RPMI8226 (cell line): ENCODE measurements at regions not wholly inside any gene's neighbourhood (a gene's known extent, or its start where the extent isn't known, plus 50 kb on each side); places are given as distances from the start of the nearest gene placed in this dataset.
"Not testable (repeated sequence)": the region's sequence is repeated elsewhere in the genome, so short reads cannot be mapped to it uniquely, and the experiment has no call there.

Experiments used
- DNase-seq: peaks from one replicate; pipeline ENCODE4 v3.0.0-alpha.2; 2015

DNA sequence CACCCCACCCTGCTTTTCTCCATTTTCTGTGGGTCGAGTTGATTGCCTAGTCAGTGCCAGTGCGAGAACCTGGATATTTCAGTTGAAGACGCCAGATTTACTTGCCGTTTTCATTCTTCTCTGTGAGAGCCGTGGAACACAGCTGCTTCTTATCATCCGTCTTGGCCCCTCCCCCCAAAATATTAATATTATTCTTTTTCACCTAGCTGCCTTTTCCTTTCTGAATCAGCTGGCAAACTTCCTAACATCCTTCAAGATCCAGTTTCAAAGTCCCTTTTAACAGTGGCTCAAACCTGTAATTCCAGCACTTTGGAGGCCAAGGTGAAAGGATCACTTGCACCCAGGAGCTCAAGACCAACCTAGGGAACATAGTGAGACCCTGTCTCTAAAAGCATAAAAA is 117.1 kb upstream of the RASA1 start:
- DNase-seq, result no peak

DNA sequence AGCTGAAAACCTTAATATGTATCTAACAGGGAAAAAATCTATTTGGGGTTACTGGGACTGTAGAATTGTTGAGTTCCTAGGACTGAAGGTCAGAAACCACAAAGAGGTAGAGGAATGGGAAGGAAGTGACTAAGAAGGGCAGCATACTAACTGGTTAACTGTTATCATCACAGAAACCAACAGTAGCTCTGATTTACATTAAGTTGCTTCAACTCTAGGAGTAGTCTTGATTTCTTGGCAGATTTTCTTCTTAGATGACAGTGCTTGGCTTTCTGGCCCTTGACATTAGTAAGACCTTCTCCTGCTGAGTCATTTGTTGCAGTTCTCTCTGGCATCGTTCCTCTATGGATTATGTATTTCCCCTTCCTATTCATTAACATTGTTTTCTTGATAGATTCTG is 116.1 kb upstream of the RASA1 start:
- DNase-seq, result no peak

DNA sequence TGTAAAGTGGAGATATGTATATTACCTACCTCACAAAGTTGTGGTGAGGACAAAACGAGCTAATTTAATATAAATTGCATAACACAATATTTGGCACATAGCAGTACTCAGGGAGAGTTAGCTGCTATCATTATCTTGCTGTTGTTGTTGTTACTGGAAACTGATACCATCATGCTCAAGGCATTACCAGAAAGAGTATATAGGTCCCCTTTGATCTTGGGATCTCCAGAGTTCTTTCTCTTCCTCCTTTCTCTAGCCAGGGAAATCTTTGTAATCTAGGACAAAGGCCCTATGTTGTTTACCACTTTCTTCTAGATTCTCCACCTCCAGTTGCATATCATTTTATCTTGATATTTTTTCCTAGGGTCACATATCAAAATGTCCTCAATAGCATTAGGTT is 114.8 kb upstream of the RASA1 start:
- DNase-seq, result no peak

DNA sequence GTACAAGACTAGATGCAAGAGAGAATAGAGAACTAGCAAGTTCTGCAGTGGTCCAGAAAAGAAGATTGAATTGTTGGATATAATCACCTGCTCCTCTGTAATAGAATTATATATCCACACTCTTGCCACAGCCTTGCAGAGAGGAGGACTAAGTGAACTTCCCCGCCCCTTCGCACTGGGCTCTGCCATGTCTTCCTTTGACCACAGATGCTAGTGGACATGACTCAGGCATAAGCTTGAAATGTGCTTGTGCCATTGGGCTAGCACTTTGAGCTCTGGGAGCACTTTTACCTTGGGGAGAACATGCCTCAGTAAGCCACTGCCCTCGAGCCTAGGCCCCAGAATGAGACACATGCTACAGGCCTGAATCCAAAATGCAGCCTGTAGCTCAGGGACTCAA is 113.5 kb upstream of the RASA1 start:
- DNase-seq, result no peak

DNA sequence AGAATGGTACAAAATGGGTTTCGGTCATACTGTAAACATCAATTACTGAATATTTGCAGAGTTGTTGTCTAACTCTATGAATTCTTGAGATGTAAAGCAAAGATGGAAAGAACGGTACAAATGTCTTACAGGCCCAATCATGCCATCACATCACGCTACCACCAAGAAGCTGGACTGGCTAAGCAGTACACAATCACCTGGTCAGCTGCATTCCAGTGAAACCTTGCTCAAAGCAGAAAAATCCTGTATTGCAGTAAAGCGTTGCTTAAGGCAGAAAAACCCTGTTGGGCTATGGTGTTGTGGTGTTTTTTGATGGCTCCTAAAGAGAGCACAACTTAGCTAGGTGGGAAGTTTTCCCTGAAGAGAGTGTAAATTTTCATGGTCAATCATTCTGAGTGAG is 112.6 kb upstream of the RASA1 start:
- DNase-seq, result no peak

DNA sequence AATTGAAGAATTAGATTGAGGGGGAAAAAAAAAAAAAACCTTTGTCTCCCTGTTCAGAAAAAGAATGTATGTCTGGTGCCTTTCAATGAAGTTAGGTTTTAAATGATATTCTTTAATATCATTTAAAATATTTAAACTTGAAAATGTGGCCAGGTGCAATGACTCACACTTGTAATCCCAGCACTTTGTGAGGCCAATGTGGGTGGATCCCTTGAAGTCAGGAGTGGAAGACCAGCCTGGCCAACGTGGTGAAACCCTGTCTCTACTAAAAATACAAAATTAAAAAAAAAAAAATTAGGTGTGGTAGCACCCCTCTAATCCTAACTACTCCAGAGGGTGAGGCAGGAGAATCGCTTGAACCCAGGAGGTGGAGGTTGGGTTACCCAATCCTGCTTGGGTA is 111.1 kb upstream of the RASA1 start:
- no peak for DNase-seq

DNA sequence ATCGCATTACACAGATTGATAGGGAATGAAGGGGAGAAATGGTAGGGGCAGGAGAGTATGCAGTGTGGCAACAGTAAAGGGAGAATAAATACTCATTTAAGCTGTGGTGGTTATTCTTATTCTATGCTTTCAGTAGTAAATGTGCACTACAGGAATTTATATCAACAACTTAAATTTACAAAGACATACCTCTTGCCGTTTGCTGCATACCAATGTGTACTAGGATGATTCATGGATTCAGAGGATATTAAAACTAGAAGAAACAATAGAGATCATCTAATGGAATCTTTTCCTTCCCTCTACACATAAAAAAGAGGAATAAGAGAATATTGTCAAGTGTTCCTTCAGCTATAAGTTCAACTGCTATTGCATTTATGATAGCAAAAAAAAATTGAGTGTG is 103.3 kb upstream of the RASA1 start:
- DNase-seq, result no peak

DNA sequence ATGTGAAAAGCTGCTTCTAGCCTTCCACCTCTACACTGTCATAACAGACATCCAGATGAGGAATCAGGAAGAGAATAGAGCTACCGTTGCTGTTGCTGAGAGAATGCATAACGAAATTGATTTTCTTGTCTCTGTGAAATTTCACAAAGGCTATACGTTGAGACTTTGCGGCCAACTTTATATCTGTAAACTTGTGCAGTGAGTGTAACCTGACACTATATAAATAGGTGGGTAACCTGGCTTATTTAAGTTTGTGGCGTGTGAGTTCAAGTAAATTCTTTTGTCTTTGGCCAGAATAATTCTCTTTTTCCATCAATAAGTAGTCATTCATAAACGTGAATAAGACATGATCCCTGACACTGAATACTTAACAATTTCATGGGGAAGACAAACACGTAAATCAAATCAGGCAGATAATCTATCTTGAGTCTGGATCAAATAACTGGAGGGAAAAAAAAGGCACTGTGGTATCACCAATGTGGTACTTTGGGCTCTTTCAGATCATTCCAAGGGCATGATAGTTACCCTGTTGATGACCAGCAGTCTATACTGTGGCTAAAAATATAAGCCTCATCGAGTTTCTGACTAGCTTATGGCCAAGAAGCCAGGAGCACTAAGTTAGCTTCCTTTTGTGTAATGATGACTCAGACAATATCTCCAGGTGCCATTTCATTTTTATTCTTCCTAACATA is 98.2 kb upstream of the RASA1 start:
- DNase-seq, result peak; percentile 49

DNA sequence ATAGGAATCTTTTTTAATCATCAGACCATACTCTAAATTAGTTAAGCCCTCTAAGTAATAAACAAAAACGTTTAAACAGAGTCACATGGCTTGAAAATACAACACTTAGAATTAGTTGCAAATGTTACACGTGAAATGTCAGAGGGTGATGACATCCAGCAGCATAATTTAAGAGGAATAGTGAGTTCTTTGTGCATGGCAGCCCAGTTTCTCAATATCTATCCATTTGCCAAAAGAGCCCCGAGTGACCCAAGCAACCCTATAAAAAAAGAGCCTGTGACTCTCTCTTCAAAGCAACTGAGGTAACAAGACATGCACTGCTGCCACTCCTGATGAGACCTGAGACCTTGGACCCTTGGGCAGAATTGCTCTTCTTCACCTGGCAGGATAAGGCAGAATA is 96.9 kb upstream of the RASA1 start:
- no peak for DNase-seq

DNA sequence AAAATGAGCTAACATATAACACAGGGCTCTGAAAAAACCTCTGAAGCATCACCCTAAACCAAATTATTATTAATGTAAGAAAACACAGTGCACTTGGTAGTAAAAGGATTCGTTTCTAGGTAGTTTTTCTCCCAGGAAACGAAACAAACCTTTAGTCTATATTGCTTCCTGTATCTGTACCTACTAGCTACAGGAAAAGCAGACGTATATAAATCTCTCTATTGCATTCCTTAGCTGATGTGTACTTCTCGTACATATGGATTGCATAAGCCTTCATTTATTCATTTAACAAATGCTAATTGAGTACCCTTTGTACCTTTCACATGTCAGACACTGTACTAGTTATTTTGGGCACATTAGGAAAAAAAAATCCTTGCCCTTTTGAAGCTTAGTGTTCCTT is 85.0 kb upstream of the RASA1 start:
- no peak for DNase-seq

DNA sequence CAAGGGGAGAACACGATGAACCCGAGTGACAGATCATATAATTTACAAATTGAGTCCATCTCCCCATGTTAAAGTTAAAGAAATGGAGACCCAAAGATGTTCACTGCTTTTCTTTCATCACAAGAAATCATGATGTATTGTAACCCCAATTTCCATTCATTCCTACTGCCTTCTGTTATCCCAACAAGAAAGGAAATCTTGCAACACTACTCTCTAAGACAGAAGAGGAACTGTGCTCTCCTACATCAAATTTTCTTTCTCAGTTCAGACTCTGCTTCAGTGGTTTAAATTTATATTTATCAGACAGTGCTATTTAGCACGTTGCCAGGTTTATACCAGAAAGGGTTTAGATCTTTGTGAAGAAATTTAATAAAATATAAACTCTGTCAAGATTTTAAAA is 83.8 kb upstream of the RASA1 start:
- DNase-seq, result no peak

DNA sequence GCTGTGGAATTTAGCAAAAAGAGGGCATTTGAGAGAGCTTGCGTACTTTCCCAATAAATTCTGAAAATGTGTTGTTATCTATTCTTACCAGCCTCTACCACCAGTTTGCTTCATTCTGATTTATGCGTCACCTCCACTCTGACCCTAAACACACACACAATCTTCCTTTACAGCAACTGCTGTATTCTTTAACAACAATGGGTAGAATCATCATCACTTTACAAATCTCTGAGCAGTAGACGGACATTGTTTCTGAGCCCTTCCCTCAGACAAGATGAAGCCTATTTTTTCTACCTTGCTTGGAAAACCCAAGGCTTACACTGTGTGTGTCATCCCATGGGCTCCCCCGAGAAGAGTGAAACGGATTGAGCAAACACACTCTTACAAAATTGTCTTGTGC is 83.1 kb upstream of the RASA1 start:
- DNase-seq, result no peak

DNA sequence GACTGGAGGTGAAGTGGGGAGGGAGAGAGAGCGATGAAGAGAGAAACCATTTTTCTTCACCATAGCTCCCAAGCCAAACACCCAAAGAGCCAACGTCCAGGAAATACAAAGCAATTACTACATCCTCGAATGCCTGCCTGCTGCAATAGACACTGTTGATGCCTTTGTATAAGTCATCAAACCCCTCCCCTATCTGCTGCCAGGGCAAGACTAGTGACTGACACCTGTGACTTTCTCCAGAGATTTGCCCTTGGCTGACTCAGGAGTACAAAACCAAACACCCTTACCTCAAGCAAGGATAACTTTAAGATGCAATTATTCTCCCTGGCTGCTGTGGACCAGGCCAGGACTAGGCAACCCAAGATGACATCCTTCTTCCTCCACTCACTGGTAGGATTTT is 81.8 kb upstream of the RASA1 start:
- DNase-seq, result peak; percentile 16

DNA sequence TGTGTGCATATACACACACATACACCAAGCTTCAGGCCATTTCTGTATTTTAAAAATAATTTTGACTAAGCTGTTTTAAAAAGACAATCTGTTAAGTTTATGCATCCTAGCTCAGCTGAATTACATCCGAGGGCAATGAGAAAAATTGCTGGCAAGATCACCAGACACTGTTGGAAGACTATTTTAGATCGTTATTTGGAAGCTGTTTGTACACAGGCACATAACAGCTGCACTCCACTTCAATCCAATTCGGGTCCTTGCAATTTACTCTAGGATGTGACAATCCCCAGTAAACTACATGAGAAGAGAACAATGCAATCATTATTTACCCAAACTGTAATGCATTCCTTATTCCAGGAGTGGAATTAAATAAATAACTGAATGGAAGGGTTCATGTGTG is 79.3 kb upstream of the RASA1 start:
- no peak for DNase-seq

DNA sequence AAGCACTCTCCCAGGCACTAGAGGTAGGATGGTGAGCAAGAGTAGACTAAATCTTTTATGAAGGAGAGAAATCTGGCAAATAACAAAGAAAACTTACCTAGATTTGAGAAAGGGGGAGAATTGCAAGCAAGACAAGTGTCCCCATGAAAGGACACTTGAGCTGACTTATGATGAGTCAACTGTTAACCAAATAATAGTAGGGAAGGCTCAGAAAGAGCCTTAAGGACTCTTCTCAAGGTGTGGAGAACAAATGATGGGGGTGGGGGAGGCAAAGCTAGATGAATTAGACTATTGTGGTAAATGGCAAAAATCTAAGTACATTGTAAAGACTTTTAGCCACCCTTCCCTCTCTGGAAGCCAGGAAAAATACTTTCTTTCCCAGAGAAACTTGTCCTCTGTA is 77.6 kb upstream of the RASA1 start:
- DNase-seq, result no peak

DNA sequence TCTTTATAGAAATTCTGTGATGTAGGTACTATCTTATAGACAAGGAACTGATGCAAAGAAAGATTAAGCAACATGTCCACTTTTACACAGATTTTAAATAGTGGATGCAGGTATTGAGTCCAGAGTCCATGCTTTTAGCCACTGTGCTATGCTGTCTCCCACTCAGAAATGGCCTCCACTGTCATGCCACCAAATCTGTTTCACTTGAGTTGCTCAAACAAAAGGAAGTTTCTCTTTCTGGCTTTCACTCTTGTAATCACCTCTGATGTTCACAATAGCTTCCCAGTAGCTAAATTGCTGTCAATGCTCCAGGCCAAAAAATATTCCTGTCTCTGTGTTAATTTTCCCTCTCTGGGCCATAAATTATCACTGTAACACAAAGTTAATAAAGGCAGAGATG is 77.0 kb upstream of the RASA1 start:
- DNase-seq, result no peak

DNA sequence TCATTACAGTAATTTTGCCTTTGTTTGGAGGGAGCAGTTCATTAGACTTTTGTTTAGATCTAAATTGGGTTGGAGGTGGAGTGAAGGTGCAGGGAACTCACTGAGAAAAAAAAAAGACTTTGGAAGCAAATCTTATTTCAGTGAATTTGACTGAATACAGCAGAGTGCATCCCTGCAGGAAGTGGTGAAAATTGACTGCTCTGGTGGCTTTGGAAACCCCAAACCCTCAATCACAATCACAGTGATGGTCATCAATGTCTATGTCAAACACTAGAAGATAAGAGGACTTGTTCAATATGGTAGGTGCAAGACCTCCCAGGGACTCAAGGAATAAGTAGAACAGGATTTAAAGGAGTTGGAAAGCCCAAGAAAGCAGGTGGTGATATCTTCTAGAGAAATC is 76.0 kb upstream of the RASA1 start:
- DNase-seq, result no peak

DNA sequence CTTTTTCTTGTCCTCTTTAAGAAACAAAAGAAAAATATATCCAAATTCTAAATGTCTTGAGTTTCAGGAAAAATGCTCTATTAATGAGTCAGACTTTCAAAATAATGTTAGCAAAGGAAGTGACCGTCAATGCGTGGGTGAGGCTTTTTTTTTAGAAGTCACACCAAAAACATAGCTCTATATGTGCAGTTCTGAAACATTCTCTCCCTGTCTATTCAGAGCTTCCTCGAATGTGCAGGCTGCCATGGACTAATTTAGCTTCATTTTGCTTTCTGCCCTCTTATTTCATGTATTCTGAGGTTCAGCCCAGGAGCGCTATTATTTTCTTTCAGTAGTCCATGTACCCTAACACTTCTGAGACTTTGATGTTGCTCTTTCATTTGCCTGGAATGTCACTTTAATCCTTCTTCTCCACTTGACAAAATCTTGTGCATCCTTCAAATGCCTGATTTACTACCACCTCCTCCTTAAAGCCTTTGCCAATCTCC is 72.5 kb upstream of the RASA1 start:
- no peak for DNase-seq

DNA sequence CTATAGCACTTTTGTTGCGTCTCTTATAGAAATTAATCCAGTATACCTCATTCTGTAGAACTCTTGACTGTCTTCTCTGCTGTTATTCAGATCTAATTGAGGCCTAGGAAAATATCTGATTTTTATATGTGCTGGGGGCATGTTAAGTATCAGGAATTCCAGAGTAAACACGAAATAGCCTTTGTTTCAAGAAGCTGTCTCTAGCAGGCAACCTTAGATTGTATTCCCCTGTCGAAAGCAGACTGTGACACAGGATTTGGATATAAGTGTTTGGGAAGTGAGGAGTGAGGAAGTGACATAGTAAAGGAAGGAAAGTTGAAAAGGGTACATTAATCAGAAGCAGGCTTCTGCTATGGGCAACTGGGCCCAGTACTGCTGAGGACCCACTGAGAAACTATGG is 72.1 kb upstream of the RASA1 start:
- DNase-seq, result no peak

DNA sequence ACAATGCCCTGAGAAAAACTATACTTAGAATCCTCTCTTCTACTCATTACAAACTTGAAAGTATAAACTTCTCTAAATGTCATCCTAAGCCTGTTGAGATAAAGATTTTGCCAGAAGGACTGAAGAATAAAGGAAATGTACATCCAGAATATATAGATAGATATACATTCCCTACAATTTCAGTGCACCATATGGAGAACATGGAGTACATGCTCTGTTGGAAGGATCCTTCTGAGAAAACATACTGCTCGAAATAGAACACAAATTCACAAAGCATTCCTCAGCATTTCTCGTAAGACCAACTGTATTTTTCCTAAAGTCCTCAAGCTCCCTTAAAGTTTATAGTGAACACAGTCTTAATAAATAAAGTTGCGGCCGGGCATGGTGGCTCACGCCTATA is 69.7 kb upstream of the RASA1 start:
- no peak for DNase-seq

DNA sequence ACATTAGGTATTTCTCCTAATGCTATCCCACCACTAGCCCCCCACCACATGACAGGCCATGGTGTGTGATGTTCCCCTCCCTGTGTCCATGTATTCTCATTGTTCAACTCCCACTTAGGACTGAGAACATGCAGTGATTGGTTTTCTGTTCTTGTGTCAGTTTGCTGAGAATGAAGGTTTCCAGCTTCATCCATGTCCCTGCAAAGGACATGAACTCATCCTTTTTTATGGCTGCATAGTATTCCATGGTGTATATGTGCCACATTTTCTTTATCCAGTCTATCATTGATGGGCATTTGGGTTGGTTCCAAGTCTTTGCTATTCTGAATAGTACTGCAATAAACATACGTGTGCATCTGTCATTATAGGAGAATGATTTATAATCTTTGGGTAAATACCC is 68.4 kb upstream of the RASA1 start:
- DNase-seq, result not testable (repeated sequence)

DNA sequence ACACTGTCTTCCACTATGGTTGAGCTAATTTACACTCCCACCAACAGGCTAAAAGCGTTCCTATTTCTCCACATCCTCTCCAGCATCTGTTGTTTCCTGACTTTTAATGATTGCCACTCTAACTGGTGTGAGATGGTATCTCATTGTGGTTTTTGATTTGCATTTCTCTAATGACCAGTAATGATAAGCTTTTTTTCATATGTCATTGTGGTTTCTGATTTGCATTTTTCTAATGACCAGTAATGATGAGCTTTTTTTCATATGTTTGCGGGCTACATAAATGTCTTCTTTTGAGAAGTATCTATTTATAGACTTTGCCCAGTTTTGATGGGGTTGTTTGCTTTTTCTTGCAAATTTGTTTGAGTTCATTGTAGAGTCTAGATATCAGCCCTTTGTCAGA is 68.0 kb upstream of the RASA1 start:
- DNase-seq, result not testable (repeated sequence)

DNA sequence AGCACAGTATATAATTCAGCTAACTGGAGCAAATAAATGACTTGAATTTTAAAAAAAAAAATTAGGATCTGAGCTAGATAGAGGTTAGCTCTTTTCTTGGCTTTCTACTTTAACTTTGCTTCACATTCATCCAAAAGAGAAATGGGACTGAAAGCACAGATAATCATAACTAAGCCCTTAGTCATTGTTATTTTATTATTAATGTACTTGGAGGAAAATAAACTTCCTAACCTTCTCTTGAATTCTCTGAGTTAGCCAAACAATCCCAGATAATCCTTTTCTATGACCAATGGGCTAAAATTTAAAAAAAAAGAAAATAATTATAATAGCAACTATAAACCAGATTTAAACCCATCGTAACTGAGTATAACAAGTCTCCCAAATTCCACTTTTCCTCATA is 57.6 kb upstream of the RASA1 start:
- DNase-seq, result no peak

DNA sequence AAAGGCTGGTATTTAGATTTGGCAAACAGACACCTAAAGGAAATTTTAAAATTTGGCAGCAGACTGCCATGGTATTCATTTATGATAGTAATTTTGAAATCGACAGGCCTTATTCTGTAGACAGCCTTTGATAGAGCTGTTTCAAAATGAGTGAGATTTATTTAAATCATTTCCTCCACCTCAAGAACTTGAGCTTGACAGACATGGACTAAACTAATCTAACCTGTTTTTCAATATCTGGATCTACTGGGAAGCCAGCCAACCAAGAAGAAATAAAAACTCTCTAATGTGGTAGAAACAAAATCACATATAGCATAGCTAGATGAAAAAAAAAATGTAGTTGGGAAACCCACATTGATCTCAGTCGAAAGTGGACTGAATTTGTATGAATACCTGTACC is 56.9 kb upstream of the RASA1 start:
- DNase-seq, result no peak

DNA sequence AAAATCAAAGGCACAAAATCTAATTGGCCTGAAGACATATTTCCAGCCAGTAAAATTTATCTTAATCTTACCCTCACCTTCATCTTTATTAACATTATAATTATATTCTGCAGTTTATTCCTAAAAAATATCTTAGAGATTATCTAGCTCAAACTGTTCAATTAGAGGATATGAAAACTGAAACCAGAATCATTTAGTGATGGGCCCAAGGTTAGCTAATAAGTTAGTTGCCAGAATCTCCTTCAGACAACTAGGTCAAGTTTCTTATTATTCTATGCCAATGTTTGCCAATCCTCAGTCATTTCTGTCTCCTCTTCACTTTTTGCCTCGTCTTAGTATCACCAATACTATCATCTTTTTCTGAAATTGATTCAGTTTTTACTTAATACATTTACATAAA is 56.0 kb upstream of the RASA1 start:
- no peak for DNase-seq

DNA sequence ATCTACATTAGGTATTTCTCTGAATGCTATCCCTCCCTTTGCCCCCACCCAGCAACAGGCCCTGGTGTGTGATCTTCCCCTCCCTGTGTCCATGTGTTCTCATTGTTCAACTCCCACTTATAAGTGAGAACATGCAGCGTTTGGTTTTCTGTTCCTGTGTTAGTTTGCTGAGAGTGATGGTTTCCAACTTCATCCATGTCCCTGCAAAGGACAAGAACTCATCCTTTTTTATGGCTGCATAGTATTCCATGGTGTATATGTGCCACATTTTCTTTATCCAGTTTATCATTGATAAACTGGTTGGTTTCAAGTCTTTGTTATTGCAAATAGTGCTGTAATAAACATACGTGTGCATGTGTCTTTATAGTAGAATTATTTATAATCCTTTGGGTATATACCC is 55.5 kb upstream of the RASA1 start:
- DNase-seq, result not testable (repeated sequence)
